ENCODE measurements at regions not wholly inside any gene's neighbourhood (a gene's known extent, or its start where the extent isn't known, plus 50 kb on each side); places are given as distances from the start of the nearest gene placed in this dataset.
"Not testable (repeated sequence)": the region's sequence is repeated elsewhere in the genome, so short reads cannot be mapped to it uniquely, and the experiment has no call there.

DNA sequence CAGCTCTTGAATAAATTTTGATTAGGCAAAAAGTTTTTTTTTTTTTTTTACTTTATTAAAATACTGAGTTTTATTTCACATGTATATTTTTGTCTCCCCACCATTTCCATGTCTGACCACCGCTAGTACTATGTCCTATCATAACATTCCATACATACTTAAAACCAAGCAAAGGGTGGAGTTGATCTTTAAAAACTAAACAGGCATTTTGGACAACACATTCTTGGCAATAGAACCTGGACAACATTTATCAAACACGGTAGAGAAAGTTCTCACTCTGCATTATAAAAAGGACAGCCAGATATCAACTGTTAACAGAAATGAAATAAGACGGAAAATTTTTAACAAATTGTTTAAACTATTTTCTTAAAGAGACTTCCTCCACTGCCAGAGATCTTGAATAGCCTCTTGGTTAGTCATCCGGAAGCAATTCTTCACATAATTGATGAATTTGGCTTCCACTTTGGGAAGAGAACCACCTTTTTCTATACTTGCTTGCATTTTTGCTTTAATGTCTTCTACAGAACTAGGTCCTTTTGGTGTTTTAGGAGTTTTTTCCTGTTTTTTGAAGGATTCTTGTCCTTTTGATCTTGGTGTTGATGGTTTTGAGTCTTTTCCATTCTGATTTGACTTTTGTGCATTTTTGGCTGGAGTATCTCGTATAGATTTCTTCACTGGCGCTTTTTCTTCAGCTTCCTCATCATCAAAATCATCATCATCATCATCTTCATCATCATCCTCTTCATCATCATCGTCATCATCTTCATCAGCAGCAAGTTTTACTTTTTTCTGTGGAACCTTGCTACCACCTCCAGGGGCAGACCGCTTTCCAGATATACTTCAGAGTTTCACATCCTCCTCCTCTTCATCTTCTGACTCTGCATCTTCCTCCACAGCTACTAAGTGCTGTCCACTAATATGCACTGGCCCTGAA, 58.7 kb downstream of the POU5F2 start:
- not testable (repeated sequence) for H3K9me3 ChIP-seq (ENCODE audit: control insufficient read depth, low read depth, low read length); H3K36me3 ChIP-seq (ENCODE audit: control insufficient read depth, low read depth, low read length); H3K9ac ChIP-seq (ENCODE audit: low read length); H3K4me1 ChIP-seq (ENCODE audit: control insufficient read depth, low read depth, low read length); H3K27me3 ChIP-seq (ENCODE audit: control insufficient read depth, insufficient read depth, low read length); H3K27ac ChIP-seq (ENCODE audit: low read length); H3K4me3 ChIP-seq (ENCODE audit: low read length)

DNA sequence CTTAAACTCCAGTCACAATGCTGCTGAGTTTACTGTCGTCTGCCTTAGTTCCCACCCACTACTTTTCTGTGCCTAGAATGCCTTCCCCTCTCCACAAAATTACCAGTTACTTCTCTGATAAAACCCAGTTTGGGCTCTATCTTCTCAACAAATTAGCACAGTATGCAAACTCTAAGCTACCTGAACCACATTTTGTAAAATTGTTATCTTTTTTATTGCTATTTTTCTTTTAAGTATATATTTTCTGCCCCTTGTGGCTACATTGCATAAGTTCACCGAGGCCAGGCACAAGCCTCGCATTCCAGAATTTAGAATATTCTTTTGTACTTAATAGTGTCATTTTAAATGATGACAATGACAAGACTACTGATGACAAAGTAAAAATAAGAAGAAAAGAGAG, 60.0 kb downstream of the POU5F2 start:
- H3K9ac ChIP-seq (ENCODE audit: low read length) = no peak overlapping the region
- peaks cover 15% of the 10 kb centered on the region for H3K4me1 ChIP-seq (ENCODE audit: control insufficient read depth, low read depth, low read length)
- H3K36me3 ChIP-seq (ENCODE audit: control insufficient read depth, low read depth, low read length) = no peaks in the 10 kb centered on the region
- H3K4me3 ChIP-seq (ENCODE audit: low read length) = no peak overlapping the region
- no peaks in the 10 kb centered on the region for H3K9me3 ChIP-seq (ENCODE audit: control insufficient read depth, low read depth, low read length)
- H3K27ac ChIP-seq (ENCODE audit: low read length) = no peak overlapping the region
- no peaks in the 10 kb centered on the region for H3K27me3 ChIP-seq (ENCODE audit: control insufficient read depth, insufficient read depth, low read length)

DNA sequence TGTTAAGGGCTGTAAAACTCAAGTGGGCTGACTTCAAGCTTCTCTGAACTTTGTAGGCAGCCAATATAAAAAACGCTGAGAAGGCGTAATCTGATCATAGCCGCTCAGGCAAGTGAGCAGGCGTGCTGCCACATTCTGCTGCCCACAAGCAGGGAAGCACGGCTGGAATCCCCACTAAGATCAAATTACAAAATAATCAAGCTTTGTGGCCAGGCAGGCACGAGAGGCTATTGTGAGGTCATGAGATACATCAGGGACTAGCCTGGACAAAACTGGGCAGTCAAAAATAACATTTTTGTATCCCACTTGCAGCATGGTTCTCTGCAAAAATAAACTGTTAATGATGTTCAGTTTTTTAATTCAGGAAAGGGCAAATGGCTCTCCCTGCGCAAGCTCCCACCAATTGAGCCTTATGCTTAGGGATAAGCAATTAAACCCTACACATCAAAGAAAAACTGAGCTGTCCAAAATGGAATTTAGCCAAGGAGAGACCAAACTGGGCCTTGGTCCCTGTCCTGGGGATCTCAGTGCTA, 64.0 kb downstream of the POU5F2 start:
- Histone ChIP-seq H3K27me3 (ENCODE audit: control insufficient read depth, insufficient read depth, low read length) (no peaks in the 10 kb centered on the region), H3K9ac (ENCODE audit: low read length) (no peak overlapping the region), H3K4me3 (ENCODE audit: low read length) (peak overlapping the region; percentile 16), H3K9me3 (ENCODE audit: control insufficient read depth, low read depth, low read length) (no peaks in the 10 kb centered on the region), H3K27ac (ENCODE audit: low read length) (no peak overlapping the region), H3K36me3 (ENCODE audit: control insufficient read depth, low read depth, low read length) (no peaks in the 10 kb centered on the region), H3K4me1 (ENCODE audit: control insufficient read depth, low read depth, low read length) (peaks cover 15% of the 10 kb centered on the region)

DNA sequence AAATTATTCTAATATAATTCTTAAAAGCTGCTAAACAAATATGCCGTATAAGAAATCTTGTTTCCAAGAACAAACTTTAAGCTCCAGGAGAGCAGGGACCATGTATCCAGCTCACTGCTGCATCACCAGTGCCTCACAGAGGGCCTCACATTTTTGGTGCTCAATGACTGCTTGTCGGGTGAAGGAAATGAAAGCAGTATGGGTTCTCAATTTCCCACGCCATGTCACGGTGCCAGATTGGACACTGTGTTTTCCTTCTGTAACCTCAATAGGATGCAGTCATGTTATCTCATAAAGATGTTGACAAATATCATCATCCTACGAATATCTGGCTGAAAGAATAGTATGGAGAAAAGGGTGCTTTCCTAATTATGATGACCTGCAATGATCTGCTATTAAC, 64.7 kb downstream of the POU5F2 start:
- Histone ChIP-seq H3K9me3 (ENCODE audit: control insufficient read depth, low read depth, low read length) (no peaks in the 10 kb centered on the region), H3K27ac (ENCODE audit: low read length) (no peak overlapping the region), H3K27me3 (ENCODE audit: control insufficient read depth, insufficient read depth, low read length) (no peaks in the 10 kb centered on the region), H3K4me3 (ENCODE audit: low read length) (peak overlapping the region; percentile 16), H3K36me3 (ENCODE audit: control insufficient read depth, low read depth, low read length) (no peaks in the 10 kb centered on the region), H3K9ac (ENCODE audit: low read length) (no peak overlapping the region), H3K4me1 (ENCODE audit: control insufficient read depth, low read depth, low read length) (peaks cover 15% of the 10 kb centered on the region)

DNA sequence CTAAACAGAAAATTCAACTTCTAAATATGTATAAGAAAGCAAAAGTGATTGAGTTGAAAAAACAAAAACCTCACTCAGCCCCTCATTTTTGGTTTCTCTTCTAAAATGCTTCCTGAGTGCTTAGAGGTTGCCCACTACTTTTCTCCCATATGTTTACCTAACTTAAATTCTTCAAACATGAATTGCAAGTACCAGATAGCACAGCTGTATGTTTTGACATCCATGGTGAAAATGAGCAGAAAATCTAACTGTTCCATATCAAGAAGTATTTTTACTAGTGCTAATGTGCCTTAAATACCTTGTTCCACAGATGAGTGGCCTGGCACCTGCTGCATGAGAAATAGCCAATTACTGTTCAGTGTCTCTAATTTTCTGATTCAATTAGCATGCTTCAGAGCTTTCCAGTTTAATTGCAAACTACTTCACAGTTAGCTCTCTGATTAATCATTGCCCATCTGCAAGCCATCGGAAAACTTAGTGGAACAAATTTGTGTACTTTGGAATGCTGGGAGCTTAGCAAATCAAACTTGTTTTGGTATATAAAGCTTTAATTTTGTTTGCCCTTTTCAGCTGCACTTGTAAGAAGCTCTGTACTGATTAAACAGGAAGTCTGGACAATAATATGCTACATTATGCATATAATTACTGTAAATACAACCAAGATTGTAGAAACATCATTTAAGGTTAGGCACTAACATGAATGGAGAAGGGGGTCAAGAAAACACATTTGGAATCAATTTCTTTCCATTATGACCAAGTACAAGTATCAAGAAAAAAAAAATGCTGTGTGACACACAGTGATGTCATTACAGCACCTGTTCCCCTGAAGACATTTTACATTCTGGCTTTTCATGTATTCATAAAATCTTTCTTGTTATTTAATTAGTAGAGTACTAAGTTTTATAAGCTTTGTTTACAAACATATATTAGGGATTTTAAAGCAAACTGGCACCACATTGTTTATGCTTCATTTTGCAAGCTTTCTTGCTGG, 65.6 kb downstream of the POU5F2 start:
- H3K27ac ChIP-seq (ENCODE audit: low read length) = no peak overlapping the region
- no peak overlapping the region for H3K4me3 ChIP-seq (ENCODE audit: low read length)
- no peak overlapping the region for H3K9ac ChIP-seq (ENCODE audit: low read length)

DNA sequence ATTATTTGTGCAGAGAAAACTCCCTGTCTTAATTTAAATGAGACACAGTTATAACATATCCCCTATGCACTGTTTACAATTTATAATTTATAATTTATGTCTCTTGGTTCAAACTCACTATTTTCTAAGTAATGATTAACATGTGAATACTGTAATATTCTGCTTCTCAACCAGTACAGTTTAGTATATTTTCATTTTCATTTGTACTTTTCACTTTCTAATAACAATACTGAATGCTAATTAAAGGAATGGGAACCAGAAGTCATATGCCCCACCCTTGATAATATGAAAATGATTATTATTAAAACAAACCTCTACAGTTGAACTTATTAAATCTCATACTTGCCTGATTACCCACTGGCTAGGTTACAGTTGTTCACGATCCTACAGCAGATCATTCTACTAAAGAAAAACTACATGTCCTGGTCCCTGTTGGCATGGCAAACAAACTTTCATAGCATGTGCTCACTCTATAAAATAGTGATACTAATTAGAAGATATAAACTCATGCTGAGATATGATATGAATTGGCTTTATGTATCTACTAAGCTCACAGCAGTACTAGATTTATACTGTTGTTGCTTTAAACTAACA, 66.4 kb downstream of the POU5F2 start:
- no peak overlapping the region for H3K27ac ChIP-seq (ENCODE audit: low read length)
- H3K4me3 ChIP-seq (ENCODE audit: low read length) = no peak overlapping the region
- H3K36me3 ChIP-seq (ENCODE audit: control insufficient read depth, low read depth, low read length) = no peaks in the 10 kb centered on the region
- H3K9ac ChIP-seq (ENCODE audit: low read length) = no peak overlapping the region
- H3K27me3 ChIP-seq (ENCODE audit: control insufficient read depth, insufficient read depth, low read length) = no peaks in the 10 kb centered on the region
- H3K9me3 ChIP-seq (ENCODE audit: control insufficient read depth, low read depth, low read length) = no peaks in the 10 kb centered on the region
- H3K4me1 ChIP-seq (ENCODE audit: control insufficient read depth, low read depth, low read length) = peaks cover 11% of the 10 kb centered on the region

More for the DNA sequence above, 65.6 kb downstream of the POU5F2 start:
- Histone ChIP-seq H3K4me1 (ENCODE audit: control insufficient read depth, low read depth, low read length) (peaks cover 11% of the 10 kb centered on the region), H3K27me3 (ENCODE audit: control insufficient read depth, insufficient read depth, low read length) (no peaks in the 10 kb centered on the region), H3K36me3 (ENCODE audit: control insufficient read depth, low read depth, low read length) (no peaks in the 10 kb centered on the region), H3K9me3 (ENCODE audit: control insufficient read depth, low read depth, low read length) (no peaks in the 10 kb centered on the region)

DNA sequence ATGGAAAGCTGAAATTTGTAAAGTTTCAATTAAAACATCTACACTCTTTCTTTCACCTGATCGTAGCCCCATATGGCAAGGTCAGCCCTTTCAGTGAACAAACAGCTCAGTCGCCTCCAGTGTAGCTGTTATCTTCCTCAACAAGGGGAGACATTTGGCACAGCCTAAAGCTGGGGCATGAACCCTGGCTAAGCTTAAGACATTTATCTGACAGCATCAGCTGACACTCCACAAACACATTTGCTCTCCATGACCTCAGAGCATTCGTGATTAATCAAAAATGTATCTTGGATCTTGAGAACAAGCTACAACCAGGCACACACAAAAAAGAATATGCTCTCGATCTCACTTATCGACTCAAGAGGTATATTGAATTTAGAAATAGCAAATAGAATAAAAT, 67.3 kb downstream of the POU5F2 start:
- no peak overlapping the region for H3K27ac ChIP-seq (ENCODE audit: low read length)
- no peaks in the 10 kb centered on the region for H3K9me3 ChIP-seq (ENCODE audit: control insufficient read depth, low read depth, low read length)
- no peak overlapping the region for H3K4me3 ChIP-seq (ENCODE audit: low read length)
- no peaks in the 10 kb centered on the region for H3K36me3 ChIP-seq (ENCODE audit: control insufficient read depth, low read depth, low read length)
- no peak overlapping the region for H3K9ac ChIP-seq (ENCODE audit: low read length)
- no peaks in the 10 kb centered on the region for H3K27me3 ChIP-seq (ENCODE audit: control insufficient read depth, insufficient read depth, low read length)
- H3K4me1 ChIP-seq (ENCODE audit: control insufficient read depth, low read depth, low read length) = peaks cover 11% of the 10 kb centered on the region

DNA sequence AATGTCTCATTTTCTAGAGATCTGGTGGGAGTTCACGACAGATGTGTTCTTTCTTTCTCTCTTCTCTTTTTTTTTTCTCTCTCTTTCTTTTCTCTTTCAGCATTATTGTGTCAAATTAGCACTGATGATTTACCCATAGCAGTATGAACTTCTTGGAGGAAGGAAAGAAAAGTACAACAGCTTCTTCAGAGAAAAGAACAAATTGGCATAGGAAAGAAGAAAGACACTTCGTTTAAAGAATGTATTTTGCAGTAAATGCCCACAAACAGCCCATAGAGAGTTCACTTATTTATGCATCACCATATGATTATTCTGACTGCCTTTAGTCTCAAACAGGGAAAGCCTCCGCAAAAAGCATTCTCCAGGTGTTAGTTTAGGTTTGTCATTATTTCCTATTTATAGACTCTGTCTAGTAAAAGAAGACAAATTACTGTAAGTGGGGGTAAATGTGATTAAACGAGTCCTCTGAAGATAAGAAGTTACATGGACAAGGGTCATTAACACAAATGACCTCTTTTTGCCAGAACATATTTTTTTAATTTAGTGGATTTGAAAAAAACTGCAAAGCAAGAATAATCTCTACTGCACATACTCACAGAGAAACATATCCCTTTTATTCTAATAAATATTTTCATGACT, 68.0 kb downstream of the POU5F2 start:
- no peak overlapping the region for H3K9ac ChIP-seq (ENCODE audit: low read length)
- H3K4me1 ChIP-seq (ENCODE audit: control insufficient read depth, low read depth, low read length) = peaks cover 11% of the 10 kb centered on the region
- no peak overlapping the region for H3K27ac ChIP-seq (ENCODE audit: low read length)
- H3K36me3 ChIP-seq (ENCODE audit: control insufficient read depth, low read depth, low read length) = no peaks in the 10 kb centered on the region
- H3K4me3 ChIP-seq (ENCODE audit: low read length) = no peak overlapping the region
- no peaks in the 10 kb centered on the region for H3K27me3 ChIP-seq (ENCODE audit: control insufficient read depth, insufficient read depth, low read length)
- no peaks in the 10 kb centered on the region for H3K9me3 ChIP-seq (ENCODE audit: control insufficient read depth, low read depth, low read length)

DNA sequence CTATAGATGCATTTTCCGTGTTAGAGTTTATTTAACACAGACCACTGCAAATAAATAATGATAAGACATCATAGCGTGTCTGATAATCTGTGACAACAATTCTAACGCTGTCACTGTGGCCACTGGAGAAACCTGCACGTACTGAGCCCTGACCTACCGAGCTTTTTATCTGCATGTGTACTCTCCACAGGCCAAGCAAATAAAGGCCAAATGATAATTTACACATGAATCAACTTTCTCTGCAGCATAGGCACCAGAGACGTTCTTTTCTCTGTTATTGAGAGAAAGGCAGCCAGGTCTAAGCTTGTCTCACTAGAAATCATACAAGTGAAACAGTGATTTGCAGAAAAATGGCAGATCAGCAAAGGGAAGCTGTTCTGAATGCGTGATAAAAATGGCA, 75.8 kb downstream of the POU5F2 start:
- H3K4me1 ChIP-seq (ENCODE audit: control insufficient read depth, low read depth, low read length) = peaks cover 9% of the 10 kb centered on the region
- no peak overlapping the region for H3K9ac ChIP-seq (ENCODE audit: low read length)
- no peak overlapping the region for H3K4me3 ChIP-seq (ENCODE audit: low read length)
- H3K9me3 ChIP-seq (ENCODE audit: control insufficient read depth, low read depth, low read length) = no peaks in the 10 kb centered on the region
- no peaks in the 10 kb centered on the region for H3K27me3 ChIP-seq (ENCODE audit: control insufficient read depth, insufficient read depth, low read length)
- H3K27ac ChIP-seq (ENCODE audit: low read length) = no peak overlapping the region
- no peaks in the 10 kb centered on the region for H3K36me3 ChIP-seq (ENCODE audit: control insufficient read depth, low read depth, low read length)

DNA sequence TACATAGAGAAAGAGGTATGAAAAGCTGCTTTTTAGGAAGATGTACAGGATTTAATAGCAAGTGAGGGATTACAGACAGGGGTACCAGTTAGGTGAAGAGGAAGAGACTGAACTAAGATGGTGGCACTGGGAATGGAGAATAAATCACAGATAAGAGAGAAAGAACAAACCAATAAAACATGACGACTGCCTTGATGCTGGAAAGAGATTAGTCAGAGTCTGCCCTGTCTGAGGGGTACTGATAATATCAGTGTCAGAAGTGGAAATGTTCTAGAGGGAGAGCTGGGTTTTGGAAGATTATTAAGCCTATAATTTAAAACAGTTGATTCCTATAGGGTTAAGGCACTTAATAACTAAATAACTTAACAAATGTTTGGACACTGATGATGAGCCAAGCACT, 77.7 kb downstream of the NR2F1 start:
- Histone ChIP-seq H3K9me3 (ENCODE audit: control insufficient read depth, low read depth, low read length) (no peaks in the 10 kb centered on the region), H3K4me3 (ENCODE audit: low read length) (no peak overlapping the region), H3K9ac (ENCODE audit: low read length) (no peak overlapping the region), H3K27ac (ENCODE audit: low read length) (no peak overlapping the region), H3K36me3 (ENCODE audit: control insufficient read depth, low read depth, low read length) (no peaks in the 10 kb centered on the region), H3K27me3 (ENCODE audit: control insufficient read depth, insufficient read depth, low read length) (no peaks in the 10 kb centered on the region), H3K4me1 (ENCODE audit: control insufficient read depth, low read depth, low read length) (peaks cover 4% of the 10 kb centered on the region)

DNA sequence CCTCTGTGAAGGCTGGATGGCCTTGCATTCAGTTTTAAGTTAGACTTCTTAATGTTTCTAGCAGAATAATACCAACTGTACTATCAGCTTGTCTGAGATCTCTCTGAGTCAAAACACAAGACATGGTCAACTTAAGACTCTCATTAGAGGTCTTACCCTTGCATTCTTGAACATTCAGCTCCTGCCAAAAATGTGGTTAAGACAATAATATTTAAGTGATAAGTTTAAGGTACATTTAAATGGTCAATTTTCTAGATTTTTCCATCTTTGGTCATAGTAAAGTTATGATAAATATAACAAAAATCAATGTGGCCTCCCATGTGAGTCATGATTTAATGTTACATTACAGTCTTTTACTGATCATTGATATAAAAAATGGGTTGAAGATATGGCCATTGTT, 75.0 kb downstream of the NR2F1 start:
- H3K4me1 ChIP-seq (ENCODE audit: control insufficient read depth, low read depth, low read length) = no peaks in the 10 kb centered on the region
- H3K27me3 ChIP-seq (ENCODE audit: control insufficient read depth, insufficient read depth, low read length) = no peaks in the 10 kb centered on the region
- H3K36me3 ChIP-seq (ENCODE audit: control insufficient read depth, low read depth, low read length) = no peaks in the 10 kb centered on the region
- no peaks in the 10 kb centered on the region for H3K9me3 ChIP-seq (ENCODE audit: control insufficient read depth, low read depth, low read length)
- H3K4me3 ChIP-seq (ENCODE audit: low read length) = no peak overlapping the region
- no peak overlapping the region for H3K9ac ChIP-seq (ENCODE audit: low read length)
- no peak overlapping the region for H3K27ac ChIP-seq (ENCODE audit: low read length)

Measured in iPS-18a (cell line).